ENCODE measurements at regions not wholly inside any gene's neighbourhood (a gene's known extent, or its start where the extent isn't known, plus 50 kb on each side); places are given as distances from the start of the nearest gene placed in this dataset.

- DNase-seq (ENCODE audit: extremely low read depth, low read depth), result no peak
- no peak for TF ChIP-seq CTCF (IDR thresholded peaks at IDR 0.05; ENCODE audit: low read depth, low read length, missing control alignments)
- no peak overlapping the region for H3K4me3 ChIP-seq (replicated peaks; ENCODE audit: low read depth, low read length)
Observed at GRCh38 chr3:163474766-163475165, 1603.5 kb downstream of the SI start.

- DNase-seq (ENCODE audit: extremely low read depth, low read depth), result no peak
- no peak overlapping the region for H3K4me3 ChIP-seq (replicated peaks; ENCODE audit: low read depth, low read length)
- no peak for TF ChIP-seq CTCF (IDR thresholded peaks at IDR 0.05; ENCODE audit: low read depth, low read length, missing control alignments)
Observed at GRCh38 chr3:163468531-163469335, 1609.6 kb downstream of the SI start.

GRCh38 chr3:163462446-163462845 is 1615.8 kb downstream of the SI start:
- no peak for TF ChIP-seq CTCF (IDR thresholded peaks at IDR 0.05; ENCODE audit: low read depth, low read length, missing control alignments)
- H3K4me3 ChIP-seq (replicated peaks; ENCODE audit: low read depth, low read length), result no peak overlapping the region
- no peak for DNase-seq (ENCODE audit: extremely low read depth, low read depth)

GRCh38 chr3:163450698-163451097 is 1627.6 kb downstream of the SI start:
- no peak for TF ChIP-seq CTCF (IDR thresholded peaks at IDR 0.05; ENCODE audit: low read depth, low read length, missing control alignments)

GRCh38 chr3:163438760-163439159 is 1639.5 kb downstream of the SI start:
- DNase-seq (ENCODE audit: extremely low read depth, low read depth), result no peak
- no peak overlapping the region for H3K4me3 ChIP-seq (replicated peaks; ENCODE audit: low read depth, low read length)
- no peak for TF ChIP-seq CTCF (IDR thresholded peaks at IDR 0.05; ENCODE audit: low read depth, low read length, missing control alignments)

More at GRCh38 chr3:163450698-163451097, 1627.6 kb downstream of the SI start:
- H3K4me3 ChIP-seq (replicated peaks; ENCODE audit: low read depth, low read length), result no peak overlapping the region
- no peak for DNase-seq (ENCODE audit: extremely low read depth, low read depth)

GRCh38 chr3:163422671-163423070 is 1655.6 kb downstream of the SI start:
- TF ChIP-seq CTCF (IDR thresholded peaks at IDR 0.05; ENCODE audit: low read depth, low read length, missing control alignments), result no peak
- DNase-seq (ENCODE audit: extremely low read depth, low read depth), result no peak

More at GRCh38 chr3:163422671-163423070, 1655.6 kb downstream of the SI start:
- no peak overlapping the region for H3K4me3 ChIP-seq (replicated peaks; ENCODE audit: low read depth, low read length)

Measured in HFF-Myc (cell line).